Liver (tissue), 8 donors: ENCODE measurements at regions not wholly inside any gene's neighbourhood (a gene's known extent, or its start where the extent isn't known, plus 50 kb on each side); places are given as distances from the start of the nearest gene placed in this dataset.

Experiments used
- DNase-seq: peaks from one replicate; pipeline ENCODE4 v3.0.0-alpha.2; 2017; ENCODE audit warnings: low spot score
- H3K27ac ChIP-seq, 2 donors: one replicate each; pipeline ENCODE4 v1.7.0; 2013; ENCODE audit warnings: inconsistent platforms in 2 of 2, low read length in 2 of 2, control low read depth in 1 of 2, low read depth in 1 of 2, mild to moderate bottlenecking in 1 of 2
- H3K27me3 ChIP-seq, 4 donors: one replicate each; pipeline versions ENCODE4 v1.6.1 to v1.7.0; 2013; ENCODE audit warnings: low read length in 3 of 4, inconsistent platforms in 1 of 4, mild to moderate bottlenecking in 1 of 4, moderate library complexity in 1 of 4; ENCODE audit not compliant: control insufficient read depth in 4 of 4, insufficient read depth in 4 of 4
- H3K36me3 ChIP-seq, 4 donors: one replicate each; pipeline versions ENCODE4 v1.6.1 to v1.7.0; 2013; ENCODE audit warnings: low read length in 3 of 4, mild to moderate bottlenecking in 3 of 4, low read depth in 1 of 4, moderate library complexity in 1 of 4; ENCODE audit not compliant: control insufficient read depth in 4 of 4, insufficient read depth in 3 of 4
- H3K4me1 ChIP-seq, 4 donors: one replicate each; pipeline versions ENCODE4 v1.6.1 to v1.7.0; 2013; ENCODE audit warnings: low read length in 3 of 4, mild to moderate bottlenecking in 3 of 4, moderate library complexity in 1 of 4; ENCODE audit not compliant: control insufficient read depth in 4 of 4, insufficient read depth in 4 of 4
- H3K4me3 ChIP-seq, 3 donors: one replicate each; pipeline versions ENCODE4 v1.6.1 to v1.7.0; 2013; ENCODE audit warnings: low read length in 3 of 3, control low read depth in 1 of 3, low read depth in 1 of 3, mild to moderate bottlenecking in 1 of 3
- H3K9ac ChIP-seq, 2 donors: one replicate each; pipeline ENCODE4 v1.7.0; 2013; ENCODE audit warnings: low read length in 2 of 2, mild to moderate bottlenecking in 2 of 2, moderate library complexity in 2 of 2, control low read depth in 1 of 2, low read depth in 1 of 2
- H3K9me3 ChIP-seq, 4 donors: one replicate each; pipeline versions ENCODE4 v1.6.1 to v1.7.0; 2013; ENCODE audit warnings: low read length in 3 of 4; ENCODE audit not compliant: control insufficient read depth in 4 of 4
- EGR1 ChIP-seq, 2 donors: IDR thresholded peaks; 2 replicates each; pipeline ENCODE4 v1.6.1; 2016 to 2018; ENCODE audit warnings: antibody characterized with exemption in 2 of 2, low read depth in 2 of 2
- FOXA1 ChIP-seq: IDR thresholded peaks from 2 replicates; pipeline ENCODE4 v1.6.1; 2016; ENCODE audit warnings: antibody characterized with exemption
- FOXA2 ChIP-seq: IDR thresholded peaks from 2 replicates; pipeline ENCODE4 v1.6.1; 2016; ENCODE audit warnings: antibody characterized with exemption
- GABPA ChIP-seq, 2 donors: IDR thresholded peaks in 1 of 2; conservative IDR thresholded peaks in 1 of 2; 2 replicates each; pipeline ENCODE4 v1.6.1; 2016; ENCODE audit warnings: antibody characterized with exemption in 2 of 2, mild to moderate bottlenecking in 1 of 2, moderate library complexity in 1 of 2
- HNF4A ChIP-seq, 2 donors: conservative IDR thresholded peaks; 2 replicates each; pipeline ENCODE4 v1.6.1; 2016; ENCODE audit warnings: antibody characterized with exemption in 2 of 2, mild to moderate bottlenecking in 2 of 2
- HNF4G ChIP-seq: IDR thresholded peaks from 2 replicates; pipeline ENCODE4 v1.6.1; 2016; ENCODE audit warnings: antibody characterized with exemption
- NR2F2 ChIP-seq: IDR thresholded peaks from 2 replicates; pipeline ENCODE4 v1.6.1; 2016; ENCODE audit warnings: antibody characterized with exemption
- RAD21 ChIP-seq, 2 donors: IDR thresholded peaks; 2 replicates each; pipeline ENCODE4 v1.6.1; 2016; ENCODE audit warnings: antibody characterized with exemption in 2 of 2, mild to moderate bottlenecking in 2 of 2
- RXRA ChIP-seq, 2 donors: IDR thresholded peaks; 2 replicates each; pipeline ENCODE4 v1.6.1; 2017 to 2018; ENCODE audit warnings: antibody characterized with exemption in 2 of 2, mild to moderate bottlenecking in 1 of 2
- TAF1 ChIP-seq: conservative IDR thresholded peaks from 2 replicates; pipeline ENCODE4 v1.6.1; 2016; ENCODE audit warnings: antibody characterized with exemption, mild to moderate bottlenecking
- YY1 ChIP-seq: IDR thresholded peaks from 2 replicates; pipeline ENCODE4 v1.6.1; 2016; ENCODE audit warnings: antibody characterized with exemption, mild to moderate bottlenecking
- WGBS: extraction: QIAGEN DNeasy Blood & Tissue Kit; methylation state at CpG from one replicate; pipeline ENCODE4 v1.1.7; 2013; 5-methylcytosine and 5-hydroxymethylcytosine counted together
- TF ChIP-seq, protein P1 (sequence below): fragments of 150-350 bp; IDR thresholded peaks from 2 replicates; pipeline ENCODE4 v1.5.1; 2017; ENCODE audit warnings: improper control_type of control experiment, low read depth, low read length; ENCODE audit not compliant: missing input control
- TF ChIP-seq, protein P2 (sequence below): IDR thresholded peaks from 2 replicates; pipeline ENCODE4 v1.6.1; 2016; ENCODE audit warnings: antibody characterized with exemption
- TF ChIP-seq, protein P3 (sequence below): IDR thresholded peaks from 2 replicates; pipeline ENCODE4 v1.6.1; 2016; ENCODE audit warnings: antibody characterized with exemption, mild to moderate bottlenecking
- TF ChIP-seq, protein P4 (sequence below): IDR thresholded peaks from 2 replicates; pipeline ENCODE4 v1.6.1; 2016; ENCODE audit warnings: antibody characterized with exemption
- TF ChIP-seq, protein P5 (sequence below): IDR thresholded peaks from 2 replicates; pipeline ENCODE4 v1.6.1; 2016; ENCODE audit warnings: antibody characterized with exemption
- donor health status: healthy.
- donor health status: healthy.
- donor health status: healthy.
- donor health status: healthy.
- donor health status: healthy.

DNA sequence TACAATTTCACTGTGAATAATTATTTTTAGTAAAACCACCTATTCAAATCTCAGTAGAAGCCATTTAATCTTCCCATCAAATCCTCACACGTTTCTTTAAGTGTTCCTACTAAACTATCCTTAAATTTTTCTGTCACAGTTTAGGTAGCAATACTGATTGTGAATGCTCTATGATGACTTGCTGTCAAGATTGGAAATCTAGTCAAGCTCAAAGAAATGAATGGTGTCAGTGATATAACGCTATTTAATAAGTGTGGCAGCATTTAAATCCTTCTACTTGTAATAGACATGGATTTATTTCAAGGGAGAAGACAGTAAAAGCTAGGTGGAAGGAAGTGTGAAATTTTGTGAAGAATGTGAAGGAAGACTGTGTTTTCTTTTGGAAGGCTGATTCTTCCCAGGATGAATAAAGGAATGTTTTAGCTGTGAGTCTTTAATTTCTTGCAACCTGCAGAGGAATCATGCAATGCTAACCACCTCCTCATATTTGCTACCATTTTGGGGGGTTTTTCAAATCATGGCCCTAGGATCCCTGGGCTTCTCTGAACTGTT is 936.7 kb upstream of the NEGR1 start:
- no peak overlapping the region for H3K9ac ChIP-seq
- H3K4me1 ChIP-seq, result no peaks in the 10 kb centered on the region
- H3K4me3 ChIP-seq, result no peak overlapping the region
- peaks cover 0 to 1% (median 0%) of the 10 kb centered on the region in 4 donors for H3K9me3 ChIP-seq
- H3K27me3 ChIP-seq, result no peaks in the 10 kb centered on the region
- TF ChIP-seq HNF4G, result no peak
- TF ChIP-seq, protein P1, sequence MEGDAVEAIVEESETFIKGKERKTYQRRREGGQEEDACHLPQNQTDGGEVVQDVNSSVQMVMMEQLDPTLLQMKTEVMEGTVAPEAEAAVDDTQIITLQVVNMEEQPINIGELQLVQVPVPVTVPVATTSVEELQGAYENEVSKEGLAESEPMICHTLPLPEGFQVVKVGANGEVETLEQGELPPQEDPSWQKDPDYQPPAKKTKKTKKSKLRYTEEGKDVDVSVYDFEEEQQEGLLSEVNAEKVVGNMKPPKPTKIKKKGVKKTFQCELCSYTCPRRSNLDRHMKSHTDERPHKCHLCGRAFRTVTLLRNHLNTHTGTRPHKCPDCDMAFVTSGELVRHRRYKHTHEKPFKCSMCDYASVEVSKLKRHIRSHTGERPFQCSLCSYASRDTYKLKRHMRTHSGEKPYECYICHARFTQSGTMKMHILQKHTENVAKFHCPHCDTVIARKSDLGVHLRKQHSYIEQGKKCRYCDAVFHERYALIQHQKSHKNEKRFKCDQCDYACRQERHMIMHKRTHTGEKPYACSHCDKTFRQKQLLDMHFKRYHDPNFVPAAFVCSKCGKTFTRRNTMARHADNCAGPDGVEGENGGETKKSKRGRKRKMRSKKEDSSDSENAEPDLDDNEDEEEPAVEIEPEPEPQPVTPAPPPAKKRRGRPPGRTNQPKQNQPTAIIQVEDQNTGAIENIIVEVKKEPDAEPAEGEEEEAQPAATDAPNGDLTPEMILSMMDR, result no peak
- no peaks in the 10 kb centered on the region for H3K36me3 ChIP-seq
- WGBS, result 29% methylated on average over 2 of the region's 2 CpGs
- no peak for DNase-seq
- H3K27ac ChIP-seq, result no peak overlapping the region

DNA sequence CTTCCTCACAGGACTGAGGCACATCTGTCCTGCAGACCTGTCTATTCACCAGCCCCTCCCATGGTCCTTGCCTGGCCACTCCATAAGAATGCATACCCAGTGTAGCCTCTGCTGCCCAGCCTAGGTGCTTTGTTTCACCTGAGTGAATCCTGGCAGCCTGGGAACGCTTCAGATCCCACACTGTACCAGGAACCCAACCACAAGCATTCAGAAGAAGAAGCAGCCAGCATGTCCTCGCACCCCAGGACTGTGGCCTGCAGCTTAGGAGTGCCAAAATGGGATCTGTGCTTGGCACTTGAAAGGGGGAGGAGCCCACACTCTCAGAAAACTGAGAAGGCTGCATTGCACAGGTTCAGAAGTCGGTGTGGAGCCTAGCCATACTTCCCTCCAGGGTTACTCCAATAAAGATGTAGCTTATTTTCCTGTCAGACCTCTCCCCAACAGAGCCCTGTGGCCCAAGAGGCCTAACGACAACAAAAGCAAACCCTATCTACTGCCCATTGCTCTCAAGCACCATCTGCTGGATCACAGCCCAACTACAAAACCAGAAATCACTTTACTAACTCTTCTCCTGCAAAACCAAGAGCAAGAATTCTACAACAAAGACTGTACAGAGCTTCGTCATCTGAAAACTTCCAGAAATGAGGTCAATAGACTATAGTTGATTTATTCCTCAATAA is 923.1 kb upstream of the NEGR1 start:
- 51% methylated on average over 5 of the region's 5 CpGs for WGBS
- DNase-seq, result no peak
- no peak overlapping the region for H3K4me3 ChIP-seq

DNA sequence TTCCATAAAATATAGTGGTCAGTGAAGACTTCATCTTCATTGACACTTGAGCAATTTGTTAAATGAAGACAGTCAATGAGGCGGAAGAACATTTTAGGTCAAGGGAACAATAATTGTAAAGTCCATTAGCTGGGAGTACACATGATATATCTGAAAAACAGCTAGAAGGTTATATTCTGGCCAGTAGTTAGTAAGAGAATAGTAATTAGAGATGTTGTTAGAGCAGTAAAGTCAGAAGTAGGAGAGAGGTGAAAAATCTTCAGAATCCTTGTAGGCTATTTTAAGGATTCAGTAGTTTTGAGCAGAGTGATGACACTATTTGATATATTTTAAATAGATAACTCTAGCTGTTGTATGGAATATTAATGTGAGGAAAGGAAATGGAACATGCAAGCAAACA is 915.6 kb upstream of the NEGR1 start:
- Histone ChIP-seq H3K27ac (no peak overlapping the region), H3K4me3 (no peak overlapping the region), H3K4me1 (no peaks in the 10 kb centered on the region), H3K36me3 (no peaks in the 10 kb centered on the region), H3K9me3 (peaks cover 0 to 5% (median 0%) of the 10 kb centered on the region in 4 donors), H3K9ac (no peak overlapping the region), H3K27me3 (no peaks in the 10 kb centered on the region)
- DNase-seq, result no peak
- 93% methylated on average over 1 of the region's 1 CpG for WGBS
- TF ChIP-seq FOXA1, result no peak
- TF ChIP-seq FOXA2, result no peak
- TF ChIP-seq NR2F2, result no peak
- TF ChIP-seq EGR1 (IDR thresholded peaks at IDR 0.05; ENCODE audit: low read depth in 2 of 2), result no peak
- TF ChIP-seq TAF1, result no peak
- TF ChIP-seq, protein P2, sequence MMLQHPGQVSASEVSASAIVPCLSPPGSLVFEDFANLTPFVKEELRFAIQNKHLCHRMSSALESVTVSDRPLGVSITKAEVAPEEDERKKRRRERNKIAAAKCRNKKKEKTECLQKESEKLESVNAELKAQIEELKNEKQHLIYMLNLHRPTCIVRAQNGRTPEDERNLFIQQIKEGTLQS, result no peak
- TF ChIP-seq HNF4A (conservative IDR thresholded peaks at IDR 0.05), result no peak
- no peak for TF ChIP-seq RXRA (IDR thresholded peaks at IDR 0.05)
- TF ChIP-seq, protein P3, sequence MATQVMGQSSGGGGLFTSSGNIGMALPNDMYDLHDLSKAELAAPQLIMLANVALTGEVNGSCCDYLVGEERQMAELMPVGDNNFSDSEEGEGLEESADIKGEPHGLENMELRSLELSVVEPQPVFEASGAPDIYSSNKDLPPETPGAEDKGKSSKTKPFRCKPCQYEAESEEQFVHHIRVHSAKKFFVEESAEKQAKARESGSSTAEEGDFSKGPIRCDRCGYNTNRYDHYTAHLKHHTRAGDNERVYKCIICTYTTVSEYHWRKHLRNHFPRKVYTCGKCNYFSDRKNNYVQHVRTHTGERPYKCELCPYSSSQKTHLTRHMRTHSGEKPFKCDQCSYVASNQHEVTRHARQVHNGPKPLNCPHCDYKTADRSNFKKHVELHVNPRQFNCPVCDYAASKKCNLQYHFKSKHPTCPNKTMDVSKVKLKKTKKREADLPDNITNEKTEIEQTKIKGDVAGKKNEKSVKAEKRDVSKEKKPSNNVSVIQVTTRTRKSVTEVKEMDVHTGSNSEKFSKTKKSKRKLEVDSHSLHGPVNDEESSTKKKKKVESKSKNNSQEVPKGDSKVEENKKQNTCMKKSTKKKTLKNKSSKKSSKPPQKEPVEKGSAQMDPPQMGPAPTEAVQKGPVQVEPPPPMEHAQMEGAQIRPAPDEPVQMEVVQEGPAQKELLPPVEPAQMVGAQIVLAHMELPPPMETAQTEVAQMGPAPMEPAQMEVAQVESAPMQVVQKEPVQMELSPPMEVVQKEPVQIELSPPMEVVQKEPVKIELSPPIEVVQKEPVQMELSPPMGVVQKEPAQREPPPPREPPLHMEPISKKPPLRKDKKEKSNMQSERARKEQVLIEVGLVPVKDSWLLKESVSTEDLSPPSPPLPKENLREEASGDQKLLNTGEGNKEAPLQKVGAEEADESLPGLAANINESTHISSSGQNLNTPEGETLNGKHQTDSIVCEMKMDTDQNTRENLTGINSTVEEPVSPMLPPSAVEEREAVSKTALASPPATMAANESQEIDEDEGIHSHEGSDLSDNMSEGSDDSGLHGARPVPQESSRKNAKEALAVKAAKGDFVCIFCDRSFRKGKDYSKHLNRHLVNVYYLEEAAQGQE, result no peak
- TF ChIP-seq GABPA (IDR thresholded peaks at IDR 0.05 in 1 of 2, conservative IDR thresholded peaks at IDR 0.05 in 1 of 2), result no peak
- TF ChIP-seq HNF4G, result no peak
- TF ChIP-seq, protein P4, sequence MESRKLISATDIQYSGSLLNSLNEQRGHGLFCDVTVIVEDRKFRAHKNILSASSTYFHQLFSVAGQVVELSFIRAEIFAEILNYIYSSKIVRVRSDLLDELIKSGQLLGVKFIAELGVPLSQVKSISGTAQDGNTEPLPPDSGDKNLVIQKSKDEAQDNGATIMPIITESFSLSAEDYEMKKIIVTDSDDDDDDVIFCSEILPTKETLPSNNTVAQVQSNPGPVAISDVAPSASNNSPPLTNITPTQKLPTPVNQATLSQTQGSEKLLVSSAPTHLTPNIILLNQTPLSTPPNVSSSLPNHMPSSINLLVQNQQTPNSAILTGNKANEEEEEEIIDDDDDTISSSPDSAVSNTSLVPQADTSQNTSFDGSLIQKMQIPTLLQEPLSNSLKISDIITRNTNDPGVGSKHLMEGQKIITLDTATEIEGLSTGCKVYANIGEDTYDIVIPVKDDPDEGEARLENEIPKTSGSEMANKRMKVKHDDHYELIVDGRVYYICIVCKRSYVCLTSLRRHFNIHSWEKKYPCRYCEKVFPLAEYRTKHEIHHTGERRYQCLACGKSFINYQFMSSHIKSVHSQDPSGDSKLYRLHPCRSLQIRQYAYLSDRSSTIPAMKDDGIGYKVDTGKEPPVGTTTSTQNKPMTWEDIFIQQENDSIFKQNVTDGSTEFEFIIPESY, result no peak

More for the DNA sequence above, 923.1 kb upstream of the NEGR1 start:
- H3K4me1 ChIP-seq, result no peaks in the 10 kb centered on the region
- no peaks in the 10 kb centered on the region for H3K27me3 ChIP-seq
- H3K9ac ChIP-seq, result no peak overlapping the region
- H3K36me3 ChIP-seq, result no peaks in the 10 kb centered on the region
- H3K27ac ChIP-seq, result no peak overlapping the region
- TF ChIP-seq, protein P5, sequence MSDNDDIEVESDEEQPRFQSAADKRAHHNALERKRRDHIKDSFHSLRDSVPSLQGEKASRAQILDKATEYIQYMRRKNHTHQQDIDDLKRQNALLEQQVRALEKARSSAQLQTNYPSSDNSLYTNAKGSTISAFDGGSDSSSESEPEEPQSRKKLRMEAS, result no peak
- no peak for TF ChIP-seq RXRA (IDR thresholded peaks at IDR 0.05)
- TF ChIP-seq YY1, result no peak
- TF ChIP-seq RAD21 (IDR thresholded peaks at IDR 0.05), result no peak
- no peak for TF ChIP-seq HNF4A (conservative IDR thresholded peaks at IDR 0.05)
- TF ChIP-seq, protein P4, result no peak
- no peak for TF ChIP-seq HNF4G
- no peak for TF ChIP-seq FOXA2
- no peak for TF ChIP-seq FOXA1
- peaks cover 0 to 2% (median 0%) of the 10 kb centered on the region in 4 donors for H3K9me3 ChIP-seq
